ENCODE measurements at regions not wholly inside any gene's neighbourhood (a gene's known extent, or its start where the extent isn't known, plus 50 kb on each side); places are given as distances from the start of the nearest gene placed in this dataset.

GRCh38 chr13:107873926-107874325, 341.4 kb downstream of the LIG4 start:
- TF ChIP-seq CTCF (IDR thresholded peaks at IDR 0.05) (no peak), POLR2AphosphoS5 (IDR thresholded peaks at IDR 0.05) (no peak)

Data from breast epithelium (tissue), 3 donors.